HG03045 (cell line): ENCODE measurements at regions not wholly inside any gene's neighbourhood (a gene's known extent, or its start where the extent isn't known, plus 50 kb on each side); places are given as distances from the start of the nearest gene placed in this dataset.
"Not testable (repeated sequence)": the region's sequence is repeated elsewhere in the genome, so short reads cannot be mapped to it uniquely, and the experiment has no call there.

ENCODE experiments used
- ATAC-seq: cut with Tn5 transposase; IDR thresholded peaks from one replicate; pipeline ENCODE4 v1.9.1; 2021; ENCODE audit warnings: mild to moderate bottlenecking, moderate library complexity; ENCODE audit not compliant: unreplicated experiment

DNA sequence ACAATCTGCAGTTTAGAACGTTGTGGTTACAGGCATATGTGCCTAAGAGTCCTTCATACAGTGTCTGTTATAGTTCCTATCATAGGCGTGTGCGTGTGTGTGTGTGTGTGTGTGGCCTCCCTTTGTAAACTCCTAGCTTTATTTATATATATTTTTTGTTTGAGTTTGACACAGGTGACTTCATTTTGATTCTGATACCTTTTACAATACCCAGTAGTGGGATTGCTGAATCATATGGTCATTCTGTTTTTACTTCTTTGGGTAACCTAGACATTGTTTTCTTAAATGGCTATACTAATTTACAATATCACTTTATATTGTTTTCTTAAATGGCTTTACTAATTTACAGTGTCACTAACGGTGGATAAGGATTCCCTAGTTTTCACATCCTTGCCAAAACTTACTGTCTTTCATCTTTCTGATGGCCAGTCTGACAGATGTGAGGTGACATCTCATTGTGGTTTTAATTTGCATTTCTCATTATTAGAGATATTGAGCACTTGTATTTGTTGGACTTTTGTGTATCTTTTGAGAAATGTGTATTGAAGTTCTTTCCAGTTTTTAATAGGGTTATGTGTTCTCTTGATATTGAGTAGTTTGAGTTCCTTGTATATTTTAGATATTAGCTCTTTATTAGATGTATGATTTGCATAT, 211.1 kb upstream of the NUDT6 start:
- ATAC-seq, result peak; percentile 82

DNA sequence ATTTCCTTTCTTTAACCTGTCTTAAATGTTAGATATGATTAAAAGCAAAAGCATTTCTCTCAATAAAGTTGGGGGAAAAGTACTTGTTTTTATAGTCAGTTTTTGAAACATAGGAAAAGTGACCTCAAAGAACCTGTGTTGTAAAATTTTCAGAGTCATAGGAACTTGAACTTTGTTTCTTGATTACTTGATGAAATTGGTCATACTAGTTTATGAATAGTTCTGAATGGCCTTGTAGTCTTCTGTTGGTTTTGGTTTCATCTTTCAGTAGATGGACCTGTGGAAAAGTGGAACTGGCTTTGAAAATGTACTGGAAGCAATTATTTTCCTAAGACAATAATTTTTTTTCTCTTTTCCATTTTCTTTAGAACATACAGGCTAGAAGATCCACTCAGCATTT, 222.2 kb upstream of the NUDT6 start:
- no peak for ATAC-seq

DNA sequence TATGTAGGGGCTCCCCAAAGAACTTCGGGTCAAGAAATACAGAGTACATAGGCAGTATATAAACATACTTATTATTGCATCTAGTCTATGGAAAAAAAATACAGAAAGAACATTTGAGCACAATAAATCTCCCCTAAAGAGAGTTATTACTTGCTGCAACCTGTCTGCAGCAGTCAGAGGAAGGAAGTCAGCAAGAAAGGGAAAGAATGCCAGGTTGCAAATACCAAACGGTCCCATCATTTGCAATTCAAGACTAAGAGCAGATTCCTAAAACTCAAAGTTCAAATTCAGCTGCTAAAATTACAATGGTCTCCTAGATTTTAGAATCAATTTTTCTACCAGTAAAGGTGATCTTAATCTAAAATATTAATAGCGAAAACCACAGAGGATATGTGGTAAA, 236.2 kb upstream of the NUDT6 start:
- no peak for ATAC-seq

DNA sequence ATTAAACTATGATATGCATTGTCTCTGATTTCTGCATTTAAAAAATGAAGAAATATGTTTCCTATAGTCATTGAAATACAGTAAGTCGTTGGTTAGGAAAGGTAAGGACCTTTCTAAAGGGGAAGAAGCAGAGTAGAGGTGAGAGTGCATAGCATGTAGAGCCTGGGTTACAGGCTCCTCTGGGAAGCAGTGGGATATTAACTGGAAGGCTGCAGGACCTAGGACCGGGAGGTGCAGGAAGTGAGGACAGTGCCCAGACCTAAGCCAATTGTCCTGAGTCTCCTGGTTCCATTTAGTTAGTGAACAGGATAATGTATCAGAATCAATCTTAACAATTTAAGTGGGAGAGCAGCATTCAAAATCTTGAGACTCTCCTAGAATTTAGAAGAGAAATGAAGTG, 237.1 kb upstream of the NUDT6 start:
- ATAC-seq, result no peak

DNA sequence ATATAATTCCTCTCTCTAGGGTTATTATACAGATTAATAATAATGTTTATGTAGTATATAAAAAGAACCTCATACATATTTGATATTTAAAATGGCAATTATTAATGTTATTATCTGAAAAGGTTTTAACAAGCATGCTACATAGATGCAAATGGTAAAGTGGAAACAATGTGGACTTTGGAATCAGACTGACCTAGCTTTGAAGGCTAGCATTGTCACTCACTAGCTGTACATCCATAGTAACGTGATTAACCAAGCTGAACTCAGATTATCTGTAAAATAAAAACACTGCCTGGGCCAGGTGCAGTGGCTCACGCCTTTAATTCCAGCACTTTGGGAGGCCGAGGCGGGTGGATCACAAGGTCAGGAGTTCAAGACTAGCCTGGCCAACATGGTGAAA, 233.7 kb upstream of the SPRY1 start:
- ATAC-seq, result no peak

DNA sequence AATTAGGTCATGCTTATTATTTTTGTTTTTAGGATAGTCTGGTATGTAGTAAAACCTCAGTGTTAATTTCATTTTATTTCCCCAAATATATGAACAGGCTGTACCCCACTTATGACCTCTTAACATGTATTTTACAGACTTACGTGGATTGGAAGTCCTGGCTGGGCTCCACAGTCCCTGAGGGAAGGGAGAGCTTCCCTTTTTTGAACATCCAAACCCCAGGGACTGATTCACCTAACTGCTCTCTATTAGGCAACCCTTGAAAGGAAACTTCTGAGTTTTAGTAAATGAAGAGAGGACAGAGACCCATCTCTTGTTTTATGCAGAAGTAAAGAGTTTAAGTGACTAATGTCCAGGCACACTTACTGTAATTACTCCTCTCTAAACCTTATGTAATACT, 233.1 kb upstream of the SPRY1 start:
- no peak for ATAC-seq

DNA sequence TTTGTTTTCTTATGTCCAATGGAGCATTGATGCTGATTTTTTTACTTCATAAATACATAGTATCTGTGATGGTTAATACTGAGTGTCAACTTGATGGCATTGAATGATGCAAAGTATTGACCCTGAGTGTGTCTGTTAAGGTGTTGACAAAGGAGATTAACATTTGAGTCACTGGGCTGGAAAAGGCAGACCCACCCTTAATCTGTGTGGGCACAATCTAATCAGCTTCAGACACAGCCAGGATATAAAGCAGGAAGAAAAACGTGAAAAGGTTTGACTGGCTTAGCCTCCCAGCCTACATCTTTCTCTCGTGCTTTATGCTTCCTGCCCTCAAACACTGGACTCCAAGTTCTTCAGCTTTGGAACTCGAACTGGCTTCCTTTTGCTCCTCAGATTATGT, 230.6 kb upstream of the SPRY1 start:
- no peak for ATAC-seq

DNA sequence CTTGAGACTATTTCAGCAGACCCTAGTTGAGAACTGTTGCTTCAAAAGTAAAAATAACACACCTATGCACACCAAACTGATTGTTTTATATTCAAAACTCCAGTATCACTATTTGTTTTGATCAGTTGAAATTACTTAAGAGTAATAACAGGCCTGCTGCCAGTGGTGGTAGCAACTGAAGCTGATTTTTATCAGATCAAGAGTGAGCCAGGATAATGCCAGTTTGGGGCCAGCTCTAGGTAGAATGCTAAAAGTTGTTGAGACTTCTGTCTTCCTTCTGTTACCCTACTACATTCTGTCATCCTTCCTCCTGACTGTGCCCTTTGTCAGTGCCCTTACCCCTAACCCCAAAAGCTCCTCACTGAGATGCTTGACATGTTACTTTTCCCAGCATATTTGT, 228.7 kb upstream of the SPRY1 start:
- no peak for ATAC-seq

DNA sequence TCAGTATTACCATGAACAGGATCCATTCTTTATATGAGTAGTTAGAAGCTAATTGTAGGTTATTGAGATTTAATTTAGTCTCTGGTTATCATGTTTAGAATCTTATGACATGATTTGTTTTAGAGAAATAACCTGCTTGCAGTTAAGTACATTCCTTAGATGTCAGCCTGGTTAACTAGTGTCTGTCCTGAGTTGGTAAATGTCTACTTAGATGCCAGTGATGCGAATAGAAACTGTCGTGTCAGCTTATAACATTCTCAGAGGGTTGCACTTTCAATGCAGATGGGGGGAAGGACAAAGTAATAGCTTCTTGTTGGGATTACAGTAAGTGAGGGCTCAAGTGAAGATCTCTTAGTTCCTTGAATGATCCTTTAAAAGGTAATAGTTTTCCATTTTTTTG, 227.8 kb upstream of the SPRY1 start:
- ATAC-seq, result no peak

DNA sequence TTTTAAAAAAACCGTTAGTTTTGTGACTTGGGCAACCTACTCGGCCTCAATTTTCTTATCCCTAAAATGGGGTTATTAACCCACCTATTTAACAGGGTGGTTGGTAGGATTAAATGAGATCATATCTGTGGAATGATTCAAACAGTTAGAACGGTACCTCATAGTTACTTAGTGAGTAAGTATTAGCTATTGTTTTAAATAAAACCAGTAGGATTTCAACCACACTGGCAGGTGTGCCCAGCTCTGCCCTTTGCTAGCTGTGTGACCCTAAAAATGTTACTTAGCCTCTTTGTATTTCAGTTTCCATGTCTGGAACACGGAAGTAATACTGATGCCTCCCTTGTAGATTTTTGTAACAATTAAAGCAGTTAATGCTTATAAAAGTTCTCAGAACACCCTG, 225.8 kb upstream of the SPRY1 start:
- ATAC-seq, result no peak

DNA sequence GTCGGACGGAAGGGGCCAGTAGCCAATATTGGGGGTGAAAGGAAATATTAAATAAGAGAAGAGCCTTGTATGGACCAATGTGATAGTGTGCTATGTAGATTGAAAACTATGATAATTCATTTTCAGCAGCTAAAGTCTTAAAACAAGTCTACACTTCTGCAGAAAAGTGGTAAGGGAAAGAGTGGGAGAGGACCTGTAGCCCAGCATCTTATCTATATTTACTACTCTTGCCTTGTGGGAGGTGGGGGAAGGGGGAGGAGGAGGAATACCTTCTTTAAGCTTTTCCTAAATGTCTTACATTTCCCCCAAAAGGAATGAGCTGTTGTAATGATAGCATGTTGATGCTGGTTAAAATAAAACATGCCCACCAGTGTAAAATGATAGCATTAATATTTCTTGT, 220.0 kb upstream of the SPRY1 start:
- ATAC-seq, result no peak

DNA sequence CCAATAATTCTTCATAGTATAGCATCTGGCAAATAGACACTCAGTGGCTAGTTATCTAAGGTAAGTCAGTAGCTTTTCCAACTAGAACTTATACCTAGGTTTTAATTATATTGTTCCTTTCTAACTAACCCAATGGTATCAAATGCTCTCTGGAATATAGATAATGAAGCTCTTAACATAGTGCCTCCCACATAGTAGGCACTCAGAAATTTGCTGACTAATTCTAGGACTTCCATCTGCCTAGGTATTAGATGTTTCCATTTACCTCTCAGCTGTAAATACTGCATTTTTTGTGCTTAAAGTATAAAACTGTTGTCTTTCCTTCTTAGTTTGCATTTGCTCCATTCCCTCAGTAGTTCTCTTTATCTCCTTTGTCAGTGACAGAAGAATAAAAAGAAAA, 214.3 kb upstream of the SPRY1 start:
- ATAC-seq, result no peak

DNA sequence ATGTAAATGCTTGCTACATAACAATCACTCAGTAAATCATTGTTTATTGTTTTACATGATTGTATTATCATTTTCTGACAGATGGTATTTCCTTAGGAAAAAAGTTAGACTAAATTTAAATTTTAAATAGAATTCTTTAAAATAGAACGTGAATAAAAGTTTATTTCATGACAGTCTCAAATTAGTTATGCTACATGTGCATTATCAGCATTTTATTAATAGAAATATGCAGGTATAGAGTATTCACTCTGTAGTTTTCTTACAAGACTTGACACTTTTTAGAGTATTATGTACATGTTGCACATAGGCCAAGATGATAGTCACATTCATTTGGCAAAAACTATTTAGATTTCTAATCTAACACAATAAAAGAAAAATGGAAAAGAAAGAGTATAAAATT, 213.3 kb upstream of the SPRY1 start:
- no peak for ATAC-seq

DNA sequence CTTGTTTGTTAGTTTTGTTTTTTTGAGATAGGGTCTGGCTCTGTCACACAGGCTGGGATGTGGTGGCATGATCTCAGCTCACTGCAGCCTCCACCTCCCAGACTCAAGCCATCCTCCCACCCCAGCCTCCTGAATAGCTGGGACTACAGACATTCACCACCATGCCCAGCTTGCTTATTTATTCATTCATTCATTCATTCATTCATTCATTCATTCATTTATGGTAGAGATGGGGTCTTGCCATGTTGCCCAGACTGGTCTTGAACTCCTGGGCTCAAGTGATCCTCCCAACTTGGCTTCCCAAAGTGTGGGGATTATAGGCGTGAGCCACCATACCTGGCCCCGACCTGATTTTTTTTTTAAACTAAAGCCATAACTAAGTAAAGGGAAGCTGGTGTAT, 212.8 kb upstream of the SPRY1 start:
- ATAC-seq, result not testable (repeated sequence)

DNA sequence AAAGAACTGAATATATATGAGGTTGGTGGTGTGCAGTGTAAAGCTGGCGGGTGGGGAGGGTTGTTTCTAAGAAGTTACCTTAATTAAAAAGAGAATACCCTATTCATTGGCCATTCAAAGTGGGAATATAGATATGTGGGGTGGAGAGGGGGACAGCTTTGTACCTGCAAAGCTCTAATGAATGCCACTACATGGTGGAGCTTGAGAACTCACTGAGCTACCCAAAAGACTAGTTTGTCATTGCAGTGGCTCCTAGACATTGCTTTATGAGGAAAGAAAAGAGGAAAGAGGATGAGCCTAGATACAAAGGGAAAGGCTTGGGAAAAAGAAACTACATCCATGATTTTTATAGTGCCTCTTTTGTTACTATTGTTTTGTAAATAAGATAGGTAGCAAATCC, 209.9 kb upstream of the SPRY1 start:
- ATAC-seq, result no peak

DNA sequence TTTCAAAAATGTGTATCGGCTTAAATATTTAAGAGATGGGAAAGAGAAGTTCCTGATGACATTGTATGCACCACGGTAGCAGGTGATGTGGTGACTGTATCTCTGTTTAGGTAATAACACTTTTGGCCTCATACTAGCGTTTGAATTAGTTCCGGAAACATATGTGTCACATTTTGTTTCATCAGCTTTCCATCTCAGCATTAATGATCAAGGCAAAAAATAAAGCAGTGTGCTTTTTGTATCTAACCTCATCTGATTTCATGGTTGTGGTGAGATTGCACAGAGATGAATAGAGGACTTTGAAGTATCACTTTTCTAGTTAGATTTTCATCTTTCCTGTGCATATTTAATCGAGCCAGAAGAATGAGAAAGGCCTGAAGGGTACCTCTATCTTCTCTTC, 206.4 kb upstream of the SPRY1 start:
- ATAC-seq, result no peak

DNA sequence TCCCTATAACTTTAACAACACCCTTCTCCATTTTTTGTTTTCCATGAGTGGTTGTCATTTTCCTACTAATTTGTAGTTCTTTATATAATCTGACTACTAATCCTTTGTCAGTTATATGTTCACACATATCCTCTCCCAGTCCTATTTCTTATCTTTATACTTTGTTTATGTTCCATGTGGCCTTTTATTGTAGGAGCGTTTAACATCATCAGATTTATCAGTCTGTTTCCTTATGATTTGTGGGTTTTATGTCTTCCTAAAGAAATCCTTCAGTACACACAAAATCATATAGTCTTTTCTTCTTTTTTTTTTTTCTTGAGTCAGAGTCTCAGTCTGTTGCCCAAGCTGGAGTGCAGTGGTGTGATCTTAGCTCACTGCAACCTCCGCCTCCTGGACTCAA, 204.9 kb upstream of the SPRY1 start:
- no peak for ATAC-seq

DNA sequence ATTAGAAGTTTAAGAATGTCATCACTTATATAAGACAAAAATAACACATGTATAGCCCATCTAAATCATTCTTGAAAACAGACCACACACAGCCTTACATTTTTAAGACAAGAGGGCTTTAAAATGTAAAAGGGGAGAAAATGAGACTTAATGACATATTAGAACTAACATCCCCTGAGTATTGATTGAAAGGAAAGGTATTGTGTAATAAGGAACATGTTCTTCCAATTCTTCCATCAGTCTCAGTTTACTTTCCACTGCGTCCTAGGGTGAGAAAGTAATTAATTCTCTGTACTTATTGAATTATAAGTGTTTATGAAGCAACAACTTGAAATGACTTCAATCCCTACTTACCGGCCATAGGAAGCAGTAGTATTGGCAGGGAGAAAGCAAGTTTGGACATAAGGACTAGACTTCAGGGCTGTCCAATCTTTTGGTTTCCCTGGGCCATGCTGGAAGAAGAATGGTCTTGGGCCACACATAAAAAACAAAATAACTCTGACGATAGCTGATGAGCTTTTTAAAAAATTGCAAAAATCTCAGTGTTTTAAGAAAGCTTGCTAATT, 202.7 kb upstream of the SPRY1 start:
- ATAC-seq, result no peak

DNA sequence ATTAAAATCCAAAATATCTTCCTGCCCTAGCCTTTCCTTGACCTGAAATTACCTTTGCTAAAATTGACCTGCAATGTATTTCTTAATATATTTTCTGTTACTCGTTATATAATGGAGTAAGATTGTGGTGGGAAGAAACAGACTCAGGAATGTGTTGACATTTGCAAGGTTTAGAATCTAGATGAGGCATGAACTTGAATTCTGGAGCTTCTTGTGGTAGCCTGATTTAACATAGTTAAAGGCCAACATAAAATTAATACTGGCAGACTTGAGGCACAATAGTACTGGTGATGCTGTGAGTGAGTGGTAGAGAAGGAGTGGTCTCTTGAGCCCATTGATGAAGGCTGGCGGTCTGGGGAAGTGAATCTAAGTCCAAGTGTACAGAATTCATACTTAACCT, 197.9 kb upstream of the SPRY1 start:
- no peak for ATAC-seq

DNA sequence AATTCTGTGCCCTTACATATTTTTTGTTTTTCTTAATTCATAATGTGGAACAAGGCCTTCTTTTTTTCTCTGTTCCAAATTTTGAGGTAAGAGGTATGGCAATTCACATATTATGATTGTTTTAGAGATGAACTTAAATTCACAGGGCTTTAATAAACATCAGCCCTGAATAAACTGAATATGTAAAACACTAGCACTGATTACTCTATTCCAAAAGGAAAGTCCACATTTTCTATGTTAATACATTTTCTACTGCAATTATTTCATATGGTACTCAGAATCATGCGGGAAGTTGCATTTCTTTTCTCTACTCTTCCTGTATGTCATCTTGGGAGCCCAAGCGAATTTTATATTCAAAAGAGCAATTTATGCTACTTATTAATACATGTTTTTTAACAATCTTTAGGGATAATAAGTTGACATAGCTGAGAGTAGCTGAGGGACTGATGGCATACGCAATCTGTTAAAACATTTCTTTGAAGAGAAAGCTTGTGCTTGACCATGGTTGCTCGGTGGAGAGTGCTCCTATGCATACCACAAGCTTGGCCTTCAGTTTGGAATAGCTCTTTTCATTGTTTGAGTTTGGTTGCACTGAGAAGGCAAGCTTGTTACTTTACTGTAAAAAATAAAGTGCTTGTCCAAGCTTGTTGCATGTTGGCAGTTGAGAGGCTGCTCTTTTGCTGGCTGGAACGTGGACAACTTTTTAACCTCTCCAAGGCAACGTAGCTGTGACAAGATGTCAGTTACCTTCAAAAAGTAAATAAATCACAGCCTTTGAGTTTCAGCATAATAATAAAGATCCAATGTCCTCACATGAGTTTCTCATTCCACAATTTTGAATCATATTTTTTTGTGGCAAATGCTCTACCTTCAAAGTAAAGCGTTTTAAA, 196.3 kb upstream of the SPRY1 start:
- ATAC-seq, result no peak

DNA sequence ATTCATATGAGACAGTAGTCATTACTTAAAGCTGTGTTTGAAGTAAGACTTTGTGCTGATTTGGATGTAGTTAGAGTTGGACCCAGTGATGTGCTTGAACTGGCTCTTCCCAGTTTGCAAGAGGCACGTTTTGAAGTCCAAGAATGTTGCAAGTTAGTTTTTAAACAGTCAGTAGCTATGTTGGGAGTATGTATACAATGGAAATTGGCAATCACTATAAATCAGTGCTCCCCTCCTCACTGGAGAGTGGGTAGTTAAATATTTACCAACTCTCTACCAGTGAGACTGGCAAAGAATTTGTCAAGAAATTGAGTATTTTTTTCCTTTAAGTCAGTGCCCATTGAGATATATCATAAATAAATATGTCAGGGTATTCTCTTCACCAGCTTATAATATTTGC, 191.9 kb upstream of the SPRY1 start:
- no peak for ATAC-seq

DNA sequence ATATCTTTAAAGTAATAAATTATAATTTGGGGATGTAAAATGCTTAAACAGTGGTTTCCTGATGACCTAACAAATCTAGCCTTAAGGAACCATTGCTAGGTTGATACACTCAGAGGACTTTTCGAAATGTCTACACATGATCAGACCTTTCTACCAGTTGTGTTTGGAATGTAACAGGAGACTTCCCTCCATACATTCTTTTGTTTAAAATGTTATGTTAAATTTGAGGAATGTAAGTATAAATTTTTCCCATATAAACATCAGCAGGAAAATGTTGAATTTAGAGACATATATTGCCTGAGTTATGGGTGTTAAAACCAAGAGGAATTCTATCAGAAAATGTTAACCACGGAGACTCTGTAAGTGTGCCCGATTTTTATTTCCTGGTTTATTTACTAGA, 190.6 kb upstream of the SPRY1 start:
- no peak for ATAC-seq
